ENCODE measurements at regions not wholly inside any gene's neighbourhood (a gene's known extent, or its start where the extent isn't known, plus 50 kb on each side); places are given as distances from the start of the nearest gene placed in this dataset.
"Not testable (repeated sequence)": the region's sequence is repeated elsewhere in the genome, so short reads cannot be mapped to it uniquely, and the experiment has no call there.

DNA sequence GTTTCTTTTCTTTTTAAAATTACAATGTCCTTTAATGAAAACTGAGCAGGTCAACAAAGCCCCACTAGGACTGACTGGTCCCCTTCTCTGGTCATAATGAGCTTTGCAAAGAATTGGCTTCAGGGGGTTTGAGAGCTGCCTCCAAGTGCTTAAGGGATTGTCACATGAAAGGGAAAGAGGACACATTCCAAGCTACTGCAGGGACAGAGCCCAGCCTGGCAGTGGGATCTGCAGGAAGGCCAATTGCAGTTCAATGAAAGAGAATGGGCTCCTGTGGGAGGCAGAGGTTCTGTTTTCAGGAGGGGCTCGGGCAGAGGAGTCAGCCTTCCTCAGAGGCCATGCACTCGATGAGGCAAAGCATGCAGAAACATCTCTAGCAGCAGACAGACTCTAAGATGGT, 84.1 kb upstream of the ACKR3 start:
- DNase-seq = no peak
- H3K27me3 ChIP-seq = no peaks in the 10 kb centered on the region
- H3K4me1 ChIP-seq = no peaks in the 10 kb centered on the region
- H3K9me3 ChIP-seq = peaks cover 0 to 5% of the 10 kb centered on the region in 2 donors
- no peak overlapping the region for H3K4me3 ChIP-seq
- no peaks in the 10 kb centered on the region for H3K36me3 ChIP-seq
- H3K27ac ChIP-seq = no peak overlapping the region
- TF ChIP-seq POLR2A (IDR thresholded peaks at IDR 0.05) = no peak
- TF ChIP-seq, protein P1, sequence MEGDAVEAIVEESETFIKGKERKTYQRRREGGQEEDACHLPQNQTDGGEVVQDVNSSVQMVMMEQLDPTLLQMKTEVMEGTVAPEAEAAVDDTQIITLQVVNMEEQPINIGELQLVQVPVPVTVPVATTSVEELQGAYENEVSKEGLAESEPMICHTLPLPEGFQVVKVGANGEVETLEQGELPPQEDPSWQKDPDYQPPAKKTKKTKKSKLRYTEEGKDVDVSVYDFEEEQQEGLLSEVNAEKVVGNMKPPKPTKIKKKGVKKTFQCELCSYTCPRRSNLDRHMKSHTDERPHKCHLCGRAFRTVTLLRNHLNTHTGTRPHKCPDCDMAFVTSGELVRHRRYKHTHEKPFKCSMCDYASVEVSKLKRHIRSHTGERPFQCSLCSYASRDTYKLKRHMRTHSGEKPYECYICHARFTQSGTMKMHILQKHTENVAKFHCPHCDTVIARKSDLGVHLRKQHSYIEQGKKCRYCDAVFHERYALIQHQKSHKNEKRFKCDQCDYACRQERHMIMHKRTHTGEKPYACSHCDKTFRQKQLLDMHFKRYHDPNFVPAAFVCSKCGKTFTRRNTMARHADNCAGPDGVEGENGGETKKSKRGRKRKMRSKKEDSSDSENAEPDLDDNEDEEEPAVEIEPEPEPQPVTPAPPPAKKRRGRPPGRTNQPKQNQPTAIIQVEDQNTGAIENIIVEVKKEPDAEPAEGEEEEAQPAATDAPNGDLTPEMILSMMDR (IDR thresholded peaks at IDR 0.05) = no peak
- intact Hi-C loops (cut with DNase I; ENCODE audit: low total_unique reads) = no loop called here

DNA sequence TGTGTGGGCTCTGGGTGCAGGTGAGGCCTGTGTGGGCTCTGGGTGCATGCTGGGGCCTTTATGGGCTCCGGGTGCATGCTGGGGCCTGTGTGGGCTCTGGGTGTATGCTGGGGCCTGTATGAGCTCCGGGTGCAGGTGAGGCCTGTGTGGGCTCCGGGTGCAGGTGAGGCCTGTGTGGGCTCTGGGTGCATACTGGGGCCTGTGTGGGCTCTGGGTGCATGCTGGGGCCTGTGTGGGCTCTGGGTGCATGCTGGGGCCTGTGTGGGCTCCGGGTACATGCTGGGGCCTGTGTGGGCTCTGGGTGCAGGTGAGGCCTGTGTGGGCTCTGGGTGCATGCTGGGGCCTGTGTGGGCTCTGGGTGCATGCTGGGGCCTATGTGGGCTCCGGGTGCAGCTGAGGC, 80.5 kb upstream of the ACKR3 start:
- H3K9me3 ChIP-seq; DNase-seq; H3K27ac ChIP-seq; H3K4me1 ChIP-seq; H3K27me3 ChIP-seq; intact Hi-C loops (cut with DNase I; ENCODE audit: low total_unique reads); H3K36me3 ChIP-seq; H3K4me3 ChIP-seq: not testable (repeated sequence)

DNA sequence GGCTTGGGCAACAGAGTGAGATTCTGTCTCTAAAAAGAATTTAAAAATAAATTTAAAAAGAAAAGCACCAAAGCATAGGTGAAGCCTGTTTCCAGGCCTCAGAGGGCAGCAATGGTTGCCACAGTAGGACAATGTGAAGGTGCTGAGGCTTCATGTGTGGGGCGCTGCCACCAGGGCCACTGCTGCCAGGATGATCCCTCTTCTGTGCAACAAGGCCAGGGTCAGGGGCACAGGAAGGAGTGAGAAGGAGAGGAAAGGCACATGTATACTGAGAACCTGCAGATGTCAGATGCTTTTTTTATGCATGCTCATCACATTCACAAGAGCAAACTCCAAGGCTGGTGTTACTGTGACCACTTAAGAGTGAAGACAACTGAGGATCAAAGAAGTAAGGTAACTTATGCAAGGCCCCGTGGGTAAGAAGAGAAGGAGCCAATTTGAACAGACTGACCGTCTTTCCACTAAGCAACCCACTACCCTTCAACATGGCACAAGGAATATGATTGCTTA, 79.7 kb upstream of the ACKR3 start:
- no peaks in the 10 kb centered on the region for H3K9me3 ChIP-seq
- no peak for TF ChIP-seq POLR2A (IDR thresholded peaks at IDR 0.05)
- TF ChIP-seq, protein P1 (IDR thresholded peaks at IDR 0.05) = no peak
- H3K4me1 ChIP-seq = no peaks in the 10 kb centered on the region
- no peak overlapping the region for H3K27ac ChIP-seq
- no peaks in the 10 kb centered on the region for H3K27me3 ChIP-seq
- DNase-seq = no peak
- no peak overlapping the region for H3K4me3 ChIP-seq
- intact Hi-C loops (cut with DNase I; ENCODE audit: low total_unique reads) = no loop called here
- H3K36me3 ChIP-seq = no peaks in the 10 kb centered on the region

DNA sequence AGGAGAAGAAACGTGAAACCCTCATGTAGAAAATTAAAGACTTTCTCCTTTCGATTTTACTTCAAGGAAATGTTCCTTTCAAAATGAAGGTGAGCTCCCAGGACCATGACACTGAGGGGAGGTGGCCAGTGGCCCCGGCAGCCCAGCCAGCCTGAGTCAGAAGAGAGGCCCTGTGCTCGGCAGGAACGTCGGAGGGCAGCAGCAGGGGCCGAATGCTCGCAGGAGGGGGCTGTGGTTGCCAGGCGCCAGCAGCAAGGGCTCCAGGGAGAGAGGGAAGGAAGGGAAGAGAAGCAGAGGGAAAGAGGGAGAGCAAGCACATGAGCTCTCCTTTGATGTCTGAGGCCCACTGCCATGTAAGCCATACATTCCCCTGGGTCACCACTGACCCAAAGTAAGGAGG, 73.3 kb upstream of the ACKR3 start:
- no peak overlapping the region for H3K27ac ChIP-seq
- H3K36me3 ChIP-seq = no peaks in the 10 kb centered on the region
- no peaks in the 10 kb centered on the region for H3K27me3 ChIP-seq
- TF ChIP-seq POLR2A (IDR thresholded peaks at IDR 0.05) = no peak
- TF ChIP-seq, protein P1 (IDR thresholded peaks at IDR 0.05) = no peak
- DNase-seq = no peak
- no peak overlapping the region for H3K4me3 ChIP-seq
- no peaks in the 10 kb centered on the region for H3K9me3 ChIP-seq
- no peaks in the 10 kb centered on the region for H3K4me1 ChIP-seq
- intact Hi-C loops (cut with DNase I; ENCODE audit: low total_unique reads) = no loop called here

DNA sequence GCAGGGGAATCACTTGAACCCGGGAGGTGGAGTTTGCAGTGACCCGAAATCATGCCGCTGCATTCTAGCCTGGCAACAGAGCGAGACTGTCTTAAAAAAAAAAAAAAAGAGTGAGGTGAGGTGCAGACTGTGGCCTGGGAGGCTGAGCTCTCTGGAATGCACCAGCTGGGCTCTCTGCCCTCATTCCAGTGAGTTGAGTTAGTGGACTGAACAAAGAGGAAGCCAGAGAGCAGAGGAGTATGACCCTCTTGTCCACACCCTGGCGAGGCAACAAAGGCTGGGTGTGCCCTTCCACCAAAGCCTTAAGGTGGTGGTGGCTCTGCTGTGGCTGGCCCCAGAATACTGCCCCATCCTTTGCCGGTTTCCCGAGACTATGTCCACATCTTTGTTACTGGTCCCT, 71.3 kb upstream of the ACKR3 start:
- H3K4me1 ChIP-seq = no peaks in the 10 kb centered on the region
- no peaks in the 10 kb centered on the region for H3K27me3 ChIP-seq
- no peaks in the 10 kb centered on the region for H3K9me3 ChIP-seq
- H3K4me3 ChIP-seq = no peak overlapping the region
- no peaks in the 10 kb centered on the region for H3K36me3 ChIP-seq
- DNase-seq = no peak
- H3K27ac ChIP-seq = no peak overlapping the region
- intact Hi-C loops (cut with DNase I; ENCODE audit: low total_unique reads) = no loop called here
- no peak for TF ChIP-seq POLR2A (IDR thresholded peaks at IDR 0.05)
- TF ChIP-seq, protein P1 (IDR thresholded peaks at IDR 0.05) = no peak

All from uterus (tissue), 3 donors.